ENCODE measurements at regions not wholly inside any gene's neighbourhood (a gene's known extent, or its start where the extent isn't known, plus 50 kb on each side); places are given as distances from the start of the nearest gene placed in this dataset.

GRCh38 chr2:12113412-12113811, 367.0 kb downstream of the LPIN1 start:
- TF ChIP-seq CTCF (conservative IDR thresholded peaks at IDR 0.05; ENCODE audit: low read length) (no peak), EZH2phosphoT487 (IDR thresholded peaks at IDR 0.05; ENCODE audit: borderline replicate concordance, low read depth, low read length) (no peak)
